NCI-H345 treated with DMSO at 0.1 percent for 48 hours (cell line): ENCODE measurements at regions not wholly inside any gene's neighbourhood (a gene's known extent, or its start where the extent isn't known, plus 50 kb on each side); places are given as distances from the start of the nearest gene placed in this dataset.
"Not testable (repeated sequence)": the region's sequence is repeated elsewhere in the genome, so short reads cannot be mapped to it uniquely, and the experiment has no call there.

Experiments used
- DNase-seq: peaks from one replicate; lab custom pipeline; 2025; ENCODE audit not compliant: unreplicated experiment; lab: John Stamatoyannopoulos, UW

- no peak for DNase-seq
Observed at GRCh38 chr10:125554753-125555152, 128.2 kb downstream of the TEX36 start.

- DNase-seq = no peak
Observed at GRCh38 chr10:125554016-125554703, 128.8 kb downstream of the TEX36 start.

GRCh38 chr10:125553091-125553490 is 129.9 kb downstream of the TEX36 start:
- no peak for DNase-seq

- DNase-seq = no peak
Observed at GRCh38 chr10:125551247-125551646, 131.7 kb downstream of the TEX36 start.

- no peak for DNase-seq
Observed at GRCh38 chr10:125550362-125550761, 132.6 kb downstream of the TEX36 start.

- DNase-seq = no peak
Observed at GRCh38 chr10:125549653-125550052, 133.3 kb downstream of the TEX36 start.

- no peak for DNase-seq
Observed at GRCh38 chr10:125548878-125549277, 134.1 kb downstream of the TEX36 start.

GRCh38 chr10:125548356-125548755 is 134.6 kb downstream of the TEX36 start:
- no peak for DNase-seq

GRCh38 chr10:125547010-125547650 is 135.8 kb downstream of the TEX36 start:
- DNase-seq = no peak

- no peak for DNase-seq
Observed at GRCh38 chr10:125543796-125544195, 139.2 kb downstream of the TEX36 start.

GRCh38 chr10:125538947-125539731 is 143.8 kb downstream of the TEX36 start:
- DNase-seq = peak; percentile 67

- DNase-seq = no peak
Observed at GRCh38 chr10:125536236-125536635, 146.7 kb downstream of the TEX36 start.

- no peak for DNase-seq
Observed at GRCh38 chr10:125535559-125535958, 147.4 kb downstream of the TEX36 start.

- no peak for DNase-seq
Observed at GRCh38 chr10:125534515-125534914, 148.4 kb downstream of the TEX36 start.

- DNase-seq = no peak
Observed at GRCh38 chr10:125533866-125534265, 149.1 kb downstream of the TEX36 start.

- DNase-seq = no peak
Observed at GRCh38 chr10:125531465-125531864, 151.5 kb downstream of the TEX36 start.

- no peak for DNase-seq
Observed at GRCh38 chr10:125523347-125523746, 159.6 kb downstream of the TEX36 start.

- no peak for DNase-seq
Observed at GRCh38 chr10:125521721-125522680, 161.0 kb downstream of the TEX36 start.

GRCh38 chr10:125520968-125521367 is 162.0 kb downstream of the TEX36 start:
- no peak for DNase-seq

- DNase-seq = not testable (repeated sequence)
Observed at GRCh38 chr10:125518397-125518796, 164.6 kb downstream of the TEX36 start.

GRCh38 chr10:125515571-125515970 is 167.4 kb downstream of the TEX36 start:
- no peak for DNase-seq
